Liver (tissue), 7 donors: ENCODE measurements at regions not wholly inside any gene's neighbourhood (a gene's known extent, or its start where the extent isn't known, plus 50 kb on each side); places are given as distances from the start of the nearest gene placed in this dataset.

Experiments used
- DNase-seq: peaks from one replicate; pipeline ENCODE4 v3.0.0-alpha.2; 2017; ENCODE audit warnings: low spot score
- H3K27ac ChIP-seq, 2 donors: one replicate each; pipeline ENCODE4 v1.7.0; 2013; ENCODE audit warnings: inconsistent platforms in 2 of 2, low read length in 2 of 2, control low read depth in 1 of 2, low read depth in 1 of 2, mild to moderate bottlenecking in 1 of 2
- H3K27me3 ChIP-seq, 4 donors: one replicate each; pipeline versions ENCODE4 v1.6.1 to v1.7.0; 2013; ENCODE audit warnings: low read length in 3 of 4, inconsistent platforms in 1 of 4, mild to moderate bottlenecking in 1 of 4, moderate library complexity in 1 of 4; ENCODE audit not compliant: control insufficient read depth in 4 of 4, insufficient read depth in 4 of 4
- H3K36me3 ChIP-seq, 4 donors: one replicate each; pipeline versions ENCODE4 v1.6.1 to v1.7.0; 2013; ENCODE audit warnings: low read length in 3 of 4, mild to moderate bottlenecking in 3 of 4, low read depth in 1 of 4, moderate library complexity in 1 of 4; ENCODE audit not compliant: control insufficient read depth in 4 of 4, insufficient read depth in 3 of 4
- H3K4me1 ChIP-seq, 4 donors: one replicate each; pipeline versions ENCODE4 v1.6.1 to v1.7.0; 2013; ENCODE audit warnings: low read length in 3 of 4, mild to moderate bottlenecking in 3 of 4, moderate library complexity in 1 of 4; ENCODE audit not compliant: control insufficient read depth in 4 of 4, insufficient read depth in 4 of 4
- H3K4me3 ChIP-seq, 3 donors: one replicate each; pipeline versions ENCODE4 v1.6.1 to v1.7.0; 2013; ENCODE audit warnings: low read length in 3 of 3, control low read depth in 1 of 3, low read depth in 1 of 3, mild to moderate bottlenecking in 1 of 3
- H3K9ac ChIP-seq, 2 donors: one replicate each; pipeline ENCODE4 v1.7.0; 2013; ENCODE audit warnings: low read length in 2 of 2, mild to moderate bottlenecking in 2 of 2, moderate library complexity in 2 of 2, control low read depth in 1 of 2, low read depth in 1 of 2
- H3K9me3 ChIP-seq, 4 donors: one replicate each; pipeline versions ENCODE4 v1.6.1 to v1.7.0; 2013; ENCODE audit warnings: low read length in 3 of 4; ENCODE audit not compliant: control insufficient read depth in 4 of 4
- ATF3 ChIP-seq: IDR thresholded peaks from 2 replicates; pipeline ENCODE4 v1.6.1; 2016; ENCODE audit warnings: antibody characterized with exemption
- CTCF ChIP-seq: fragments of 150-350 bp; IDR thresholded peaks from 2 replicates; pipeline ENCODE4 v1.5.1; 2017; ENCODE audit warnings: improper control_type of control experiment, low read depth, low read length; ENCODE audit not compliant: missing input control
- EGR1 ChIP-seq, 2 donors: IDR thresholded peaks; 2 replicates each; pipeline ENCODE4 v1.6.1; 2016 to 2018; ENCODE audit warnings: antibody characterized with exemption in 2 of 2, low read depth in 2 of 2
- FOXA1 ChIP-seq: IDR thresholded peaks from 2 replicates; pipeline ENCODE4 v1.6.1; 2016; ENCODE audit warnings: antibody characterized with exemption
- FOXA2 ChIP-seq: IDR thresholded peaks from 2 replicates; pipeline ENCODE4 v1.6.1; 2016; ENCODE audit warnings: antibody characterized with exemption
- GABPA ChIP-seq, 2 donors: IDR thresholded peaks in 1 of 2; conservative IDR thresholded peaks in 1 of 2; 2 replicates each; pipeline ENCODE4 v1.6.1; 2016; ENCODE audit warnings: antibody characterized with exemption in 2 of 2, mild to moderate bottlenecking in 1 of 2, moderate library complexity in 1 of 2
- HNF4A ChIP-seq, 2 donors: conservative IDR thresholded peaks; 2 replicates each; pipeline ENCODE4 v1.6.1; 2016; ENCODE audit warnings: antibody characterized with exemption in 2 of 2, mild to moderate bottlenecking in 2 of 2
- HNF4G ChIP-seq: IDR thresholded peaks from 2 replicates; pipeline ENCODE4 v1.6.1; 2016; ENCODE audit warnings: antibody characterized with exemption
- JUND ChIP-seq, 2 donors: IDR thresholded peaks; 2 replicates each; pipeline ENCODE4 v1.6.1; 2016; ENCODE audit warnings: antibody characterized with exemption in 2 of 2
- MAX ChIP-seq: IDR thresholded peaks from 2 replicates; pipeline ENCODE4 v1.6.1; 2016; ENCODE audit warnings: antibody characterized with exemption
- NR2F2 ChIP-seq: IDR thresholded peaks from 2 replicates; pipeline ENCODE4 v1.6.1; 2016; ENCODE audit warnings: antibody characterized with exemption
- RAD21 ChIP-seq, 2 donors: IDR thresholded peaks; 2 replicates each; pipeline ENCODE4 v1.6.1; 2016; ENCODE audit warnings: antibody characterized with exemption in 2 of 2, mild to moderate bottlenecking in 2 of 2
- REST ChIP-seq: IDR thresholded peaks from 2 replicates; pipeline ENCODE4 v1.6.1; 2016; ENCODE audit warnings: antibody characterized with exemption, mild to moderate bottlenecking
- RXRA ChIP-seq, 2 donors: IDR thresholded peaks; 2 replicates each; pipeline ENCODE4 v1.6.1; 2017 to 2018; ENCODE audit warnings: antibody characterized with exemption in 2 of 2, mild to moderate bottlenecking in 1 of 2
- SP1 ChIP-seq: IDR thresholded peaks from 2 replicates; pipeline ENCODE4 v1.6.1; 2018; ENCODE audit warnings: antibody characterized with exemption, mild to moderate bottlenecking
- TAF1 ChIP-seq: conservative IDR thresholded peaks from 2 replicates; pipeline ENCODE4 v1.6.1; 2016; ENCODE audit warnings: antibody characterized with exemption, mild to moderate bottlenecking
- YY1 ChIP-seq: IDR thresholded peaks from 2 replicates; pipeline ENCODE4 v1.6.1; 2016; ENCODE audit warnings: antibody characterized with exemption, mild to moderate bottlenecking
- ZBTB33 ChIP-seq: IDR thresholded peaks from 2 replicates; pipeline ENCODE4 v1.6.1; 2016; ENCODE audit warnings: antibody characterized with exemption
- donor health status: healthy.
- donor health status: healthy.
- donor health status: healthy.
- donor health status: healthy.

- DNase-seq, result no peak
- H3K9ac ChIP-seq, result no peak overlapping the region
- H3K27ac ChIP-seq, result no peak overlapping the region
- TF ChIP-seq HNF4A (conservative IDR thresholded peaks at IDR 0.05) (no peak), RAD21 (IDR thresholded peaks at IDR 0.05) (no peak), SP1 (no peak), HNF4G (no peak), NR2F2 (no peak), JUND (IDR thresholded peaks at IDR 0.05) (no peak), MAX (no peak), YY1 (no peak), RXRA (IDR thresholded peaks at IDR 0.05) (no peak), CTCF (no peak), REST (no peak), FOXA1 (no peak), EGR1 (IDR thresholded peaks at IDR 0.05; ENCODE audit: low read depth in 2 of 2) (no peak), FOXA2 (no peak), ATF3 (no peak), ZBTB33 (no peak), TAF1 (no peak), GABPA (IDR thresholded peaks at IDR 0.05 in 1 of 2, conservative IDR thresholded peaks at IDR 0.05 in 1 of 2) (no peak)
- no peaks in the 10 kb centered on the region for H3K9me3 ChIP-seq
- H3K27me3 ChIP-seq, result peaks cover 0 to 5% (median under 1%) of the 10 kb centered on the region in 4 donors
- H3K36me3 ChIP-seq, result no peaks in the 10 kb centered on the region
- H3K4me3 ChIP-seq, result no peak overlapping the region
- no peaks in the 10 kb centered on the region for H3K4me1 ChIP-seq
Measured at GRCh38 chr11:37050311-37050710, 452.3 kb upstream of the RAG2 start.

- no peak overlapping the region for H3K4me3 ChIP-seq
- DNase-seq, result no peak
- H3K9me3 ChIP-seq, result no peaks in the 10 kb centered on the region
- H3K36me3 ChIP-seq, result no peaks in the 10 kb centered on the region
- H3K27me3 ChIP-seq, result no peaks in the 10 kb centered on the region
- H3K27ac ChIP-seq, result no peak overlapping the region
- no peak for TF ChIP-seq JUND (IDR thresholded peaks at IDR 0.05)
- no peak for TF ChIP-seq ATF3
- no peak for TF ChIP-seq RAD21 (IDR thresholded peaks at IDR 0.05)
- no peak for TF ChIP-seq MAX
- TF ChIP-seq YY1, result no peak
- no peak for TF ChIP-seq REST
- TF ChIP-seq HNF4G, result no peak
- TF ChIP-seq NR2F2, result no peak
- TF ChIP-seq TAF1, result no peak
- TF ChIP-seq FOXA2, result no peak
- TF ChIP-seq FOXA1, result no peak
- H3K4me1 ChIP-seq, result no peaks in the 10 kb centered on the region
- H3K9ac ChIP-seq, result no peak overlapping the region
Measured at GRCh38 chr11:37040921-37041320, 442.9 kb upstream of the RAG2 start.
